ENCODE measurements at regions not wholly inside any gene's neighbourhood (a gene's known extent, or its start where the extent isn't known, plus 50 kb on each side); places are given as distances from the start of the nearest gene placed in this dataset.
"Not testable (repeated sequence)": the region's sequence is repeated elsewhere in the genome, so short reads cannot be mapped to it uniquely, and the experiment has no call there.

DNA sequence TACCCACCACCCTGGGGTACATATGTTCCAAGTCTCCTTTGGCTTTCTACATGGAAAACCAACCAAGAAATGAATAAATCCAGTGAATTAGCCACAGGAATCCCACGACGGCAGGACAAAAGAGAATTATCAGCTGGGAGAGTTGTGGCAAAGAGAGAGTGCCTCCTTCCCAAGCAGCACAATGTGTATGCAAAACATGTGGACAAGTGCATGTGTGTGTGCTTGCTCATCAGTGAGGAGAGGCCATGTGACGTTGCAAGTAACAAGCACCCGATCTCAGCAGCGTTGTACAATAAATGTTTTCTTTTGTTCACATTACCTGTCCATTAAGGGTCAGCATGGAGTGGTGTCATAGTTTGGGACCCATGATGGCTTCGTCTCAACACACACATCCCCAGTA, 50.0 kb upstream of the EMX2 start:
- ATAC-seq (no peak), DNase-seq (ENCODE audit: low spot score) (no peak)
- intact Hi-C loops (cut with DNase I), result loop anchor here (10.0 kb wide), 1 partner anchor 932 kb away; no protein-coding TSS in a partner anchor

DNA sequence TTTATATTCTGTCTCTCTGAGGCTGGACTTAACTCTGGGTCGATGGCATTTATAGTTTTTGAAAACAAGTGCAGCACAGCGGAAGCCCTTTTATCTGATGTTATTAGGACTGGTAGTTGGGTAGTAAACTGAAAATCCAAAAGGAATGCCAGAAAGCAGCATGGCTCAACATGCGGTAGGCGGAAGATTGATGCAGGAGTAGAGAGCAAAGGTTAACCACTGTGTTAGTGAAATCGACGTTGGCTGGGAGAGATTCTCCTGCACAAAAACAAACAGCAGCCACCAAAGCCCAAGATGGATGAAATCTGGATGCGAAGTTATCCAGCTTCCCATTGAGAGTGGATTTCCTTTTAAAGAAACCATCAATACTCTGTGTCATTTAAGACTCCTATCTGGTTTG, 54.5 kb upstream of the EMX2 start:
- no peak for ATAC-seq

DNA sequence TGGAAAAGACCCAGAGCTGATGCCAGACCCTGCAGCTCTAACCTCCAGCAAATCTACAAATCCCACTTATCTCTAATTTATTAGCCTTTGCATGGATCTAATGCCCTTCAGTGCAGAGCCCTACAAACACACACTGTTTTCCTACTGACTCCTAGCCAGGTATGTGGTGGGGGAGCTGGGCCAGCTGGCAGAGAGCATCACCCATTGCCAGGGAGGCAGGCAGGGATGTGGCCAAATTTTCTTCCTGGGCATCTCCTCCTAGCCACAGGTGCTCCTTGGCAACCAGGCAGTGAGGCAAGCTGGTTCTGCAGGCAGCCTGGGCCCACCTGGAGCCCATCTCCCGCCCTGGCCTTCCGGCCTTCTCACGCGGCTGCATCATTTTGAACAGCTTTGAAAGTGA, 55.9 kb upstream of the EMX2 start:
- ATAC-seq (no peak), DNase-seq (ENCODE audit: low spot score) (no peak)
- intact Hi-C loops (cut with DNase I), result loop anchor here (5.0 kb wide), 1 partner anchor 511 kb away; no protein-coding TSS in a partner anchor

More for the DNA sequence above, 54.5 kb upstream of the EMX2 start:
- DNase-seq (ENCODE audit: low spot score), result no peak
- intact Hi-C loops (cut with DNase I), result loop anchor here (5.0 kb wide), 1 partner anchor 509 kb away; no protein-coding TSS in a partner anchor

DNA sequence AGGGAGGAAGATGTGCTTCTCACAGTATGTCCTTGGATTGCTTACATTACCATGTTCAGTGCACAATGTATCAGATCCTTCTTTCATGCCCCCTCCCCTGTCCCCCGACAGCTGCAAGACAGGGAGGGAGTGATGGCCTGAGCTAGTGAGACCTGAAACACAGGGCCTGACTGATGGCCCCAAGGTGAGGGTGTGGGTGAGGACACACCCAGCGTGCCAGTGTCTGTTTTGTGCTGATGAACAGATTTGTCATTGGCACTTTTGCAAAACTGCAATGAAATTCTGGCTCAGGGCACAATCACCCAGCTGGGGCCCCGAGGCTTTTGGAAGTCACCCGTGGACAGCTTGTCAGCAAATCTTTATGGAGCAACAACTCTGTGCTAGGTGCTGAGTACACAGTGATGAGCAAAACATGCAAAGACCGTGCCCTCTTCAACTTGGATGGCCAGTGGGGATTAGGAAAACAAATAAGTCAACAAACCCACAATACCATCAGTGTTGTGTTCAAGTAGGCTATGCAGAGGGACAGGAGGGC, 59.4 kb upstream of the EMX2 start:
- DNase-seq (ENCODE audit: low spot score), result no peak
- intact Hi-C loops (cut with DNase I), result no loop called here
- no peak for ATAC-seq

DNA sequence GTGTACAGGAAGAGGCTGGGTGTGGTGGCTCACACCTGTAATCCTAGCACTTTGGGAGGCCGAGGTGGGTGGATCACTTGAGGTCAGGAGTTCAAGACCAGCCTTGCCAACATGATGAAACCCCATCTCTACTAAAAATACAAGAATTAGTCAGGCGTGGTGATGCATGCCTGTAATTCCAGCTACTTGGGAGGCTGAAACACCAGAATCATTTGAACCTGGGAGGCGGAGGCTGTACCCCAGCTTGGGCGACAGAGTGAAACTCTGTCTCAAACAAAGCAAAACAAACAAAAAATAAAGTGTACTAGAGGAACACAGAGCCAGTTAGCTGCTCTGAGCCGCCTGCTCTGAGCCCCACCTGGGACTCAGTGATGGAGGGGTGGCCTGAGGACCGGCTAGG, 61.5 kb upstream of the EMX2 start:
- intact Hi-C loops (cut with DNase I); ATAC-seq; DNase-seq (ENCODE audit: low spot score): not testable (repeated sequence)

DNA sequence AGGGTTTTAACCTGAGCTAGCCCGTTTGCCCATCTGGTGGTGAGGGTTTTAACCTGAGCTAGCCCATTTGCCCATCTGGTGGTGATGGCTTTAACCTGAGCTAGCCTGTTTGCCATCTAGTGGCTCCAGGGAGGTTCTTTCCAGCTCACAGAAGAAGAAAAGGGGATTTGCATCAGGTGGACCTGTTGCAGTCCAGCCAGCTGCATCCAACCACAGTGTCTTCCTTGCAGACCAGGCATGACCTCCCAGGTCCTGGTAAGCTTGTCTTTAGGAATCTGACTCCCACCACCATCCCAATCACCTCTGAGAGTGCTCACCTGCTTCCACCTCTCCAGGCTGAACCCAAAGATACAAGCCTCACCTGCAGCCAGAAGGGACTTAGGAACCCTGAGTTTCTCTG, 62.4 kb upstream of the EMX2 start:
- ATAC-seq (no peak), DNase-seq (ENCODE audit: low spot score) (no peak)
- intact Hi-C loops (cut with DNase I), result no loop called here

DNA sequence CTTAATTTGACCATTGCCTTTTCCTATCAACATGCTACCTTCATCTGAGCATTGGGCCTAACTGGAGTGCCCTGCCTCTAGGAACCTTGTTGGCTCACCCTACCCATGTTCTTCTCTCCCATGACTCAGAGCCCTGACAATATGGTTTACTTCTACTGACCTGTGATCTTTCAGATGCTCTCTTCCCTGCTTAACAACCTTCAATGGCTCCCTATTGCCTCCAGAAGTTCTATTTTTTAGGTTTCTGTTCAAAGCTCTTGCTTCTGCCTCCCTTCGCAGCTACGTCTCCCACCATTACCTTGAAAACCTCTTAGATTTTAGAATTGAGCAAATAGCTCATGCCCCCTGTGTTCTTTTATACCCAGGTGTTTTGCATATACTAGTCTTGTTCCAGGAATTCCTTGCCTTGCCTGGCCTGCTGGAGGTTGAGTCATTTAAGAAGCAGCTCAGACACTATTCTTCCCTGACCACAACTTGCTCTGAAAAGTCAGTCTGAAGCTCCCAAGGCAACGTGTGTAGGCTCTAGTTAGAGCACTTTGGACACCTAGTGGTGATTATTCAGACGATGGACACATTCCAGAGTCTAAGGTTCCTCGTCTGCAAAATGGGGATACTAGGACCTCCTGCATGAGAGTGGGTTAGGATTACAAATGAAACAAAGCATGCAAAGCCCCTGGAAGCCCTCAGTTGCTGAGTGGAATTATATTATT, 64.4 kb upstream of the EMX2 start:
- ATAC-seq, result peak; percentile 28
- DNase-seq (ENCODE audit: low spot score), result no peak
- intact Hi-C loops (cut with DNase I), result no loop called here

DNA sequence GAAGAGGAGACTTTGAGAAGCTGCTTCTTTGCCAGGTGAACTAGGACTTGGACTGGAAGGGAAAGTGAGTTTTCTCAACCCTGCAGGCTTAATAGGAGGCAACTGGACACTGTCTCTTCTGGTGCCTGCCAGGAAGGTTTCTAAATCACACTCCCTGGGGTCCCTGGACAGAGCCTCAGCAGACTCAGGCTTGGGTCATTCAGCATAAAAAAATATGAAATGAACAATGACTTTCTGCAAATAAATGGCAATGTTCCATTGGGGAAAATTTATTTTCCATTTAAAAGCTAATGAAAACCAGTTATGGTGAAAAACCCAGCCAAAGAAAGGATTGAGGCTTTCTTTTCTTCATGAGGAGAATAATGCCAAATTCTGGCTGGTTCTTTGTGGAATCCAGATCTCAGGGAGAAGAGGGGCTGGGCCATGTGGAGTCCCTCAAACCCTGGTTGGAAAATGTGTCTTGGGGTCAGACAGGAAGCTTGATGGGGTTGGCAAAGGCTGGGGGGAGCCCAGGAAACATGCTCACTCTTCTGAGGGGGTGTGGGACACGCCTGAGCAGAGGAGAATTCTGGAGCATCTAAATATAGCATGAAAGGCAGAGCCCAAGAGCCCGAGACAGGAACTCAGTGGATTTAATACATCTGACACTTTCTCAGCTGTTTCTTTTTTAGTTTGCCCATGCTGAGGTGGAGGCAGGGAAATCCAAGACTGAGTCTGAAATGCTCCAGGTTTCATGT, 65.2 kb upstream of the EMX2 start:
- intact Hi-C loops (cut with DNase I), result no loop called here
- DNase-seq (ENCODE audit: low spot score), result no peak
- ATAC-seq, result peak; percentile 96

DNA sequence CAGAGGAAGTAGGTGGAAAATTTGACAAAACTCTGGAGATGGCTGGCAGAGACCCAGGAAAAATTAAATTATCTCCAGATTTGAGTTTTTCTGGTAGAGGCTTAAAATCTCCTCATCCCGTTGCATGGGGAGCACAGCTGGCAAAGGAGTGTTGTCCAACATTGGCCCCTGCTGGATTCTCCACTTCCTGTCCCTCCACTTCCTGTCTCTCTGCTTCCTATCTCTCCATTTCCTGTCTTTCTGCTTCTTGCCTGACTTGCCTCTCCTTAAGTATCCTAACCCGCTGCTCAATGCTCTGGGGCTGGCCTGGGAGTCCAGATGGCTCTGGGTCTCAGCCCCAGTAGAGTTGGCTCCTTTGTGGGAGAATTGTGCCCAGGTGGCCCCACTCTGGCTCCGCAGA, 65.8 kb upstream of the EMX2 start:
- intact Hi-C loops (cut with DNase I), result no loop called here
- DNase-seq (ENCODE audit: low spot score) (no peak), ATAC-seq (peak; percentile 60)

DNA sequence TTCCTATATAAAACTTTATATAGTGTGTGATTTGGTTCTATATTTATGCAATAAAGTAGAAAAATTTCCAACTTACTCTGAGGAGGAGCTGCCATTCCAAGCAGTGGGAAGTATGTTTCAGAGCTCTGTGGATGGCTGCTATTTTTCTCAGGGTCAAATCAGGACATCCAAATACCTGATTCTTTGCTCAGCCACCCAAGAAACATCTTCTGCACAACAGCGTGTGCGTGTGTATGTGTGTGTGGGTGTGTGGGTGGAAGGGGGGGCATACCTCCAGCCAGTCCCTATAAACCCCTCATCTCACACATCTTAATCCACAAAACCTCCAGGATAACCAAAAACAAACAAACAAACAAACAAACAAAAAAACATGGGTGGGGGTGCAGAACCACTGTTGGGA, 66.3 kb upstream of the EMX2 start:
- ATAC-seq (no peak), DNase-seq (ENCODE audit: low spot score) (no peak)
- intact Hi-C loops (cut with DNase I), result no loop called here

DNA sequence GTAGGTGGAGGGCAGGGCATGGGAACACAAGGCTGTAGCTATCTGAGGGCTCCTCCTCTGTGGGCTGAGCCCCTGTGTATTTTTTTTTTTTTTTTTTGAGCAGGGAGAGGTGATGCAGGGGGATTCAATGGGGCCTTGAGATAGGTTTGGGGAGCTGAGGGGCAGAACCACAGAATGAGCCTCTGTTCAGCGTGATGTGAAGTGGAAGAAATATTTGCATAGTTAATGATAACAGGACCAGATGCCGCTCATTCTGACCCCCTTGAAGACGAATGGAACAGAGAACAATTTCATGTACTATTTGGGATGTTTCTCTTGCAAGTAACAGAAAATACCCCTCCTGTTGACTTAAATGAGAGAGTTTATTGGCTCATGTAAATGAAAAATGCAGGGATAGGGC, 69.7 kb upstream of the EMX2 start:
- DNase-seq (ENCODE audit: low spot score) (no peak), ATAC-seq (no peak)
- intact Hi-C loops (cut with DNase I), result loop anchor here (5.0 kb wide), 1 partner anchor 876 kb away; no protein-coding TSS in a partner anchor

DNA sequence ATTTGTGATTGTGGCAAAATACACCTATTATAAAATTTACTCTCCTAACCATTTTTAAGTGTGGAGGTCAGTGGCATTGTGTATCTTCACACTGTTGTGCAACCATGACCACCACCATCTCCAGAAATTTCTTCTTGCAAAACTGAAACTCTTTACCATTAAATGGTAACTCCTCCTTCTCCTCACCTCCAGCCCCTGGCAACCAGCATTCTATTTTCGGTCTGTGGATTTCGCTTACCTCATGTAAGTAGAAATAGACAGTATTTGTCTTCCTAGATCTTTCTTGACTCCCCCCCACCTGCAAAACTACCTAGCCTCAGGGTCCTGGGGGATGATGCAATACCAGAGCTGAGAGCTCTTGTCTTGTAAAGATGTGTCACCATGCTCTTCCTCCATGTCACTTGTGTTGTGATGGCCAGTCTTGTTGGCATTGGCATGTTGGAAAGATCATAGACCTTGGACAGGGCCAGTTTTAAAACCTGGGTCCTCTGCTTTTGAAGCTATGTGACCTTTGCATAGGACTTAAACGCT, 71.1 kb upstream of the EMX2 start:
- intact Hi-C loops (cut with DNase I), result loop anchor here (5.0 kb wide), 1 partner anchor 874 kb away; no protein-coding TSS in a partner anchor
- ATAC-seq (no peak), DNase-seq (ENCODE audit: low spot score) (no peak)

DNA sequence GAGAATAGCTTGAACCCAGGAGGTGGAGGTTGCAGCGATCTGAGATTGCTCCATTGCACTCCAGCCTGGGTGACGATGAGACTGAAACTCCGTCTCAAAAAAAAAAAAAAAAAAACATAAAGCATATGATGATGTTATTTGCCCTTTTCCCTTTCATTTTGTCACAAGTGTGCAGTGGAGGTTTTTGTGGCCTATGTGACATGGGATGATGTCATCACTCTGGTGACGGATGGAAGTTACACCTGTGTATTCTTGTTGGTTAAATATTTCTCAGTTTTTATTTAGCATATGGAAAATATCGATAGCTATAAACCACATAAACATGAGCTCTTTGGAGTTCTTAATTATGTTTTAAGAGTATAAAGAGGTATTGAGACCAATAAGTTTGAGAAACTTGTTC, 71.8 kb upstream of the EMX2 start:
- DNase-seq (ENCODE audit: low spot score) (no peak), ATAC-seq (no peak)
- intact Hi-C loops (cut with DNase I), result loop anchor here (5.0 kb wide), 1 partner anchor 873 kb away; no protein-coding TSS in a partner anchor

DNA sequence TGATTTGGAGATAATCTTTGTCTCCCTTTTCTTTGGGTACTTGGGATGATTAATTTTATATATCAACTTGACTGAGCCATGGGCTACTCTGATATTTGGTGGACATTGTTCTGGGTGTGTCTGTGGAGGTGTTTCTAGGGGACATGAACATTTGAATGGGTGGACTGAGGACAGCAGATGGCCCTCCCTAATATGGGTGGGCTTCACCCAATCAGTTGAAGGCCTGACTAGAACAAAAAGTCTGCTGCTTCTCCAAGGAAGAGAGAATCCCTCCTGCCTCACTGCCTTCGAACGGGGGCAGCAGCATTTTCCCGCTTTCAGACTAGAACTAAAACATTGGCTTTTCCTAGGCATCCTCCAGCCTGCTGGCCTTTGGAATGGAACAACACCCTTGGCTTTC, 73.9 kb upstream of the EMX2 start:
- DNase-seq (ENCODE audit: low spot score) (no peak), ATAC-seq (no peak)
- intact Hi-C loops (cut with DNase I), result no loop called here

DNA sequence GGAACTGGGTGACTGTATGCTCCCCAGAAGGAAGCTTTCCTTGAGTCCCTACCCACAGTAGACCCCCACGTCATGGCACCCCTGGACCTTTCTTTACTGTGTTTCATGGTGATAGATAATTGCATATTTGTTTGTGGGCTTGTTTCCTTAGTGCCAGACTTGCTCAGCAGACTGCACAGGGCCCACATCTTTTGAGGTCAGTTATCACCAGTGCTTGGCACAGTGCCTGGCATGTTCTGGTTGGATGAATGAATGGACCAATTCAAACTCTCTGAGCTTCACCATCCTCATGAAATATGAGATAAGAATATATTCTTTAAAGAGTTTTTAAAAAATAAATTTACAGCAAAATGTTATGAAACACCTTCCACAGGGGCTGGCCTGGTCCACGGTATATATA, 78.4 kb upstream of the EMX2 start:
- ATAC-seq (no peak), DNase-seq (ENCODE audit: low spot score) (no peak)
- intact Hi-C loops (cut with DNase I), result no loop called here

DNA sequence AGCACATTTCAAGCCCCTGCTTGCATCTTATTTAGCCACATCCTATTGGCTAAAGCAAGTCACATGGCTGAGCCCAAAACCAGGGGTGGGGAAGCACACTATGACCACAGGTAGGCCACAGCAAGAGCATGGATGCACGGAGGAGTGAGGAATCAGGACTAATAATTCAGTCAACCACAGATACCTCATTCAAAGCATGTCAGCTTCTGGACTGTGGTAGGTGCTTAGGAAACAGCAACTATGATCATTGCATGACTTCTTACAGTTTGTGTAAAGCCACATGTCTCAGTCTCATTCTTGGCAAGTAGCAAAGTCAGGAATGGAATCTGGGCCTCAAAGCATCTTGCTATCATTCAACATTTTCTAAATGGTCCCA, 79.0 kb upstream of the EMX2 start:
- DNase-seq (ENCODE audit: low spot score), result no peak
- intact Hi-C loops (cut with DNase I), result no loop called here
- ATAC-seq, result no peak

DNA sequence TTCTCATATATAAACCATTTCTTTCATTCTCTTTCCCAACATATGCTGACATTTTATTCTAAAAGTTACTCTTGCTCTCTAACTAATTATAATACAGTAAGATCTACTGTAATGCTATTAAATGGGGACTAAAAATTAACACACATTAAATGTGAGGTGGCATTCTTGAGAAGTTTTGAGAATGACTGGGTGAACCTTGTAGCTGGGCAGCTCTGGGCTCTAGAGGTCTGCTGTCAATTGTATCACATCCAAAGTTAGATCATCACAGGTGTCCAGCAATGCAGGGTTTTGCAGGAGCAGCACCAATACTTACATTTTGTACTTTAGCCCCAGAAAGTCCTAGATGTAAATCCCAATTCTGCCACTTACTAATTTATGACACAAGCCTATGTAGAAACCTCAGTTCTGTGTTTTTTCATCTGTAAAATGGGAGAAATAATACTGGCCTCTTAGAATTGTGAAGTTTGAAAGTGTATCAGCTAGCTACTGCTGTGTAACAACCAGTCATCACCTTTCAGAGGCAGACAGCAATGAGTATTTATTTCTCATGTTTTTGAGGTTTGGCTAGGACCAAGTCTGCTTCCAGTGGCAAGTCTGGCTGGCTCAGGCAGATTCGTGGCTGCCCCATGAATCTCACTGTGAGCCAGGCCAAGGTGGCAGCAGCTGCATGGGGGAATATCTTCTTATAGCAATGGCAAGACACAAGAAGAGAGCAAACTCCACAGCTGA, 79.6 kb upstream of the EMX2 start:
- no peak for DNase-seq (ENCODE audit: low spot score)
- intact Hi-C loops (cut with DNase I), result no loop called here
- no peak for ATAC-seq

DNA sequence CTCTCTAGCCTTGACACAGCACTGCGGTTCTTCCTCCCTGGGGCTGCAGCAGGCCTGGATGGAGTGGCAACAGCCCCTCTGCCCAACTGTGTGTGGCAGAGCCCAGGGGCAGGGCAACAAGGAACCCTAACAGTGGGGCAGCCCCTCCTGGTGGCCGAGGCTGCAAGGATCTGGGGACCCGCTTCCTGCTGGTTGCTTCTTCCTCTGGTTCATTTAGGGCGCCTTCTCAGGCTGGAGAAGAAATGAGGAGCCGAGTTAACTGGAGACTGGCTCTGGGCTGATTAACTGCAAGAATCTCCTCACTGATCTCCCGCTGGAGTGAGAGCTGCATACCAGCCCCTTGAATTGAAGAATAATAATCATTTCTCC, 80.1 kb upstream of the EMX2 start:
- ATAC-seq (peak; percentile 6), DNase-seq (ENCODE audit: low spot score) (no peak)
- intact Hi-C loops (cut with DNase I), result no loop called here

DNA sequence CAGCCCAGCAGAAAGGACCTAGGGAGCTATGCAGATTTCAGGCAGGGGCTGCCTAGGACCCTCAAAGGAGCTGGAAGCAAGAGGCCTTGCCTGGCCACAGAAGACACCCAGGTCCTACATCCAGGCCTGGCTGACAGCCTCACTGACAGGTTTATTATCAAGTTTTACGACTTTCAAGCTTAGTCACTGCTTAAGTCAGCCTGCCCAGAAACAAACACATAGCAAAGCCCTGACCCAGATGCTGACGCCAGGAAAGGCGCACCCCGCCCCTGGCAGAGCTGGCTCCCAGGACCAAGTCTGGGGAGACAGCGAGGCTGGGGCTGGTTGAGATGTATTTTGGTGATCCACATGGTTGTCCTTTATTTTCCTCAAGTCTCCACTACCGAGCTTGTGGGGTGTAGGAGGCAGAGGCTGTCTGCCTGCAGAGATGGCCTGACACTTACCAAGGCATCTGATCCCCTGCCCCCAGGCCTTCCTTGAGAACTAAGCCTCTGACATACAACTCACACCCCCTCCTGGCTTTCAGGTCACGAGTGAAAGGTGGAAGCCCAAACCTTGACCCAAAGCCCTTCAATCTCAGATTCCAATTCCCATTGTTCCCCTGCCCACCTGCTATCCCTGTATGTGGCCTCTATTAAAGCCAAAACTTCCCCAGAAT, 80.7 kb upstream of the EMX2 start:
- peak; percentile 84 for ATAC-seq
- DNase-seq (ENCODE audit: low spot score), result peak; percentile 63
- intact Hi-C loops (cut with DNase I), result no loop called here
